SK-N-SH (cell line): ENCODE measurements at regions not wholly inside any gene's neighbourhood (a gene's known extent, or its start where the extent isn't known, plus 50 kb on each side); places are given as distances from the start of the nearest gene placed in this dataset.

ENCODE experiments used
- CTCF ChIP-seq: fragments of 200-600 bp; sonication (generic); IDR thresholded peaks from 2 replicates; pipeline ENCODE4 v1.6.1; 2017; ENCODE audit warnings: antibody characterized with exemption, mild to moderate bottlenecking, moderate library complexity
- ELF1 ChIP-seq: IDR thresholded peaks from 2 replicates; pipeline ENCODE4 v1.4.0; 2012
- EZH2phosphoT487 ChIP-seq: fragments of 200-600 bp; sonication (generic); IDR thresholded peaks from 2 replicates; pipeline ENCODE4 v1.6.1; 2017; ENCODE audit warnings: low read depth, mixed run types, mild to moderate bottlenecking, antibody characterized with exemption, moderate library complexity, borderline replicate concordance
- FOSL2 ChIP-seq: IDR thresholded peaks from 2 replicates; pipeline ENCODE4 v1.4.0; 2012; ENCODE audit warnings: low read depth, mild to moderate bottlenecking, moderate library complexity, borderline replicate concordance
- JUND ChIP-seq: IDR thresholded peaks from 2 replicates; pipeline ENCODE4 v1.4.0; 2012
- NFIC ChIP-seq: IDR thresholded peaks from 2 replicates; pipeline ENCODE4 v1.4.0; 2012; ENCODE audit warnings: borderline replicate concordance
- REST ChIP-seq: IDR thresholded peaks from 2 replicates; pipeline ENCODE4 v1.6.1; 2012; ENCODE audit warnings: mild to moderate bottlenecking, low read depth, low read length, moderate library complexity
- TEAD4 ChIP-seq: IDR thresholded peaks from 2 replicates; pipeline ENCODE4 v1.4.0; 2012; ENCODE audit warnings: mild to moderate bottlenecking, borderline replicate concordance; ENCODE audit not compliant: insufficient read depth
- YY1 ChIP-seq: IDR thresholded peaks from 2 replicates; pipeline ENCODE4 v1.4.0; 2012; ENCODE audit warnings: low read depth, mild to moderate bottlenecking

- TF ChIP-seq CTCF, result no peak
- no peak for TF ChIP-seq YY1
- no peak for TF ChIP-seq EZH2phosphoT487
- no peak for TF ChIP-seq REST
- TF ChIP-seq ELF1, result no peak
- no peak for TF ChIP-seq JUND
- TF ChIP-seq NFIC, result no peak
- TF ChIP-seq FOSL2, result no peak
- no peak for TF ChIP-seq TEAD4
Observed at GRCh38 chr2:41884718-41885117, 163.1 kb upstream of the PKDCC start.
